GM15510 (cell line): ENCODE measurements at regions not wholly inside any gene's neighbourhood (a gene's known extent, or its start where the extent isn't known, plus 50 kb on each side); places are given as distances from the start of the nearest gene placed in this dataset.

Source experiments
- POLR2A ChIP-seq: IDR thresholded peaks from 3 replicates; pipeline ENCODE4 v1.6.1; 2011; ENCODE audit warnings: borderline replicate concordance; ENCODE audit not compliant: insufficient read length; ENCODE audit errors: extremely low read depth

DNA sequence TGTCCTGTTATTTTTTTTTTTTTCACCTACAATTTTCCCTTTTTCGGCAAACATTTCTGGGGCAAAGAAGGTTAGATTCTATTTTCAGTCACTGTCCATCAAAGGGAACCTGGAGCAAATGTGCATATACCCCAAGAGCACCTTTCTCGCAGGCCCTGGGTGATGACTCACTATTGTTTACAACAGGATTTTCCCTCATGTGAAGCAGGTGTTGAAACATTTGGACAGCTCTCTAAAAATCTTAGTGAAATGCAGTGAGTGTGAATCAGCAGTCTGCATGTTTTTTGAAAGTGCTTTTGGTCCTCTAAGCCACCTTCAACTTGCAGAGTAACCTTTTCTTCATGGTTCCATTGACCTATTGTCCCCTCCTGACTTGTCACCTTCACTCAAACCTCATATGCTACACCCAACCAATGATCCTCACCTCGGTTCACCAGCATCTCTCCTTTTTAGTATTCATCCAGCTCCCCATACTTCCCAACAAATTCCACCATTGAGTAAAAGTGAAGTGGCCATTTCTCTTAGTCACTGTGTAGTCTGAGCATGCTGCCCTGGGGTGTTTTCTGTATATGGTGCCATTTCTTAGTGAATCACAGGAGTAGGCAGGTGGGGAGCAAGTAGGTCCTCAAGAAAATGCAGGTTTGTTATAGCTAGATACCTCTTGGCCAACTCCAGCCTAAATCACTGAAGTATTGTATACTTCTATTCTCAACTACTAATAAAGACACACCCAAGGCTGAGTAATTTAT is 260.2 kb downstream of the BMP4 start:
- no peak for TF ChIP-seq POLR2A

DNA sequence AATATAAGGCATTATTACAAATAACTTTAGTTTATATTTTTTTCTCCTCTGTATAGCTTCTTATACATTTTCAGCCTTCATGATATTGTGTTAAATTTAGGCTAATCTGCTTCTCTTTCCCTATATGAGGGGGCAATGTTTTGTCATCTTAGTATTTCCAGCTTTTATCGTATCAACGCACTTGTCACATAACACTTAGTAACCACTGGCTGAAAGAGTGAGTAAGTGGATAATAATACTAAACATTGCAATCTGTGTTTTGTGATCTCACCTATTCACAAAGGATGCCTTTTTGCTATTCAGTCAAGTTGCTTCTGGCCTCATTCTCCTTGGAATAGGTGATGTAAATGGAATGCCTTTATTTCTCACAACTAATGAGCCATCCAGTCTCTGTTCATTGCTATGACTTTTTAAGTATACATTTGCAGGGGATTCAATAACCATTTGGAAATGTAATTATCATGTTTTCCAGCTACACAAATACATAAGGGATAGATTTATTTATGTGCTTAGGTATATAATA is 260.9 kb downstream of the BMP4 start:
- TF ChIP-seq POLR2A, result no peak

DNA sequence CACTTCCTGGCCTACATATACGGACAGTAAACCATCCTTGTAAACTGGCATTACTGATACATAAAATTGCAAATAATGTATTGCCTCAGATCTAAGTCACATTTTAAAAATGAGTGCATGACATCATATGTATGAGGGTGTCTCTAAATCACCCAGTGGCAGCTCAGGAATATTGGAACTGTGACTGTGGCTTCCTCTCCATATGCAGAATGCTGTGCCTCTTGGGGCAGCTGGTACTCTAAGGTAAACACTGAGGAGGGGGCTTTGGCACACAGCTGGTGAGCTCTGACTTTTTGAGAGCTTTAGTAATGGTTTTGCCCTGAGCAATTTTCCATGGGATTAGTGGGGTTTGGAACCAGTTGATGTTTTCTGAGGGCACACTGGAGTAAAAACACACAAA is 263.7 kb downstream of the BMP4 start:
- no peak for TF ChIP-seq POLR2A

DNA sequence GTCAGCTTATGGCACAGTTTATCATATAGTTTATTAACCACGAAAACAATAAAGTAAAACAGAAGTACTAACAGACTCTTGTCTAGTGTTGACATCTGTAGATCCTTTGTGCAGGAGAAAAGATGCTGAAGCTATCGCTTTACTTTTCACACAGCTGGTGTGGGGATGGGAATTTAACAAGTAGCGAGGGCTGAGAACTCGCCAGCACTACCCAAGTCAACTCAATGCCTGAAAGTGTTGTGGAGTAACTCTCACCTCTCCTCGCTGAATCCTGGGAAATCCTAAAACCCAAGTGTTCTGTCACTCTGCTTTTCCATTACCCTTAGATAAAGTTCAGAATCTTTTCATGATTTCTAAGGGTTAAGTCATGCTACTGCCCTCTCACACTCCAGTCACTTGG is 264.2 kb downstream of the BMP4 start:
- no peak for TF ChIP-seq POLR2A

DNA sequence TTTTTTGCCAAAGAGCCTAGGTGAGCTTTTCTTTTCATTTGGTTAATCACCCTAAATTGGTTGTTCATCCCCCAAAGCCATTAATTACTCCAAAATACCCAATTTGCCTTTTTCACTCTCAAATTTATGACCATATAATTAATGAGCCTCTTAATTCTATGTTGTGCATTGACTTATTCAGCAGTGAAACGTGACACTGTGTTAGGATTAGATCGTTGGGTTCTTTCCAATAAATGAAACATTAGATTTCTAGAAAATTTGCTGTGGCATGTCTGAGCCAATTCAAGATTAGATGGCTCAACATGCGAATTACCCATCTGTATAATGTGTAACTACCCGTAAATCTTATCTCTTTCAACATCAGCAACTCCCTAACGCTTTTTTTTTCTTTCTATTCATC is 273.4 kb downstream of the BMP4 start:
- TF ChIP-seq POLR2A, result no peak

DNA sequence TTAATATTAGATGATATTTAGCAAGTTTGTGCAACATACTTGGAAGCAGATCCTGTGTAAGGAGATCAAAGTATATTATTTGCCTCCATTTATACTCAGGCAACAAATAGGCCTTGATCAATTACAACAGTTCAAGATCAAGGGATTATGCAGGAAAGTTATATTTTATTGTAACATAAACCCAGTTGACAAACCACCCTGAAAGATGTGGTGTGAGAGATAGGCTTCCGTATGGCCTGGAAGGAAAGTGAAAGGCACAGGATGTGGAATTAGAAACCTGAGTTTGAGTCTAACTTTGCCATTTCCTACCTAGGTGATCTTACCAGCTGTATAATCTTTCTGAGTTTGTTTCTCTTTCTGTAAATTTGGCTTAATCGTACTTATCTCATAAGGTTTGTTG is 284.1 kb downstream of the BMP4 start:
- no peak for TF ChIP-seq POLR2A

DNA sequence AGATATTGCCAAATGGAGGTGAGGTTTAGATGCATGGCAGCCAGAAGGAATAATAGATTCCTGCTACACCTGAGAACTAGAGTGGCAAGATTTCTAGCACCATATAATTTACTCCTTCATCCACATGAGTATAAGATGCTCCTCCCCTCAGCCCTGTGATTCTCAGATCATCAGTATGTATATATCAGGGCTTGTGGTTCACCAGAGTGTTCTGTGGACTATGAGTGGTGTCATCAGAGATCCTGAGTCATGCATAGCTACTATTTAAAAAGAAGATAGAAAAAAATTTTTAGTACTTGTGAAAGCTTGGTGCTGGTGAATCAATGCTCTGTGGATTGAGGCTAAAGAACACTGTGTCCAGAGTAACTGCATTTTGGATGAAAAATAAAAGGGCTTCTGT is 285.9 kb downstream of the BMP4 start:
- no peak for TF ChIP-seq POLR2A

DNA sequence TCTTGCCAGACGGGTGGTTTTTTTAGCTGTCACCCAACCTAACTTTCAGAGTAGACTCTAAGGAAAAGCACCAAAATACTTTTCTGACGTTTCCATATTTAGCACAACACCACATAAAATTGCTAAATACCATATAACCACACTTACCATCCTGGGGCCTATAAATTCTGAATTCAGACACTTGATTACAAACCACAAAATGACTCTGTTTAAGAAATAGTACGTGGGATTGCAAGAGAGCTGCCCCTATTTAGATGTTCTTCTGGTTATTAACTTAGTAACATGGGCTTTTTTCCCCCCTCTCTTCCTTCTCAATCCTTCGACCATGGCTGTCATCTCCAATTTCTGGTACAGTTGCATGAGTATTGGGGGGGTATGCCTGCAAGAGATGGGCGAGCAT is 287.7 kb downstream of the BMP4 start:
- no peak for TF ChIP-seq POLR2A

DNA sequence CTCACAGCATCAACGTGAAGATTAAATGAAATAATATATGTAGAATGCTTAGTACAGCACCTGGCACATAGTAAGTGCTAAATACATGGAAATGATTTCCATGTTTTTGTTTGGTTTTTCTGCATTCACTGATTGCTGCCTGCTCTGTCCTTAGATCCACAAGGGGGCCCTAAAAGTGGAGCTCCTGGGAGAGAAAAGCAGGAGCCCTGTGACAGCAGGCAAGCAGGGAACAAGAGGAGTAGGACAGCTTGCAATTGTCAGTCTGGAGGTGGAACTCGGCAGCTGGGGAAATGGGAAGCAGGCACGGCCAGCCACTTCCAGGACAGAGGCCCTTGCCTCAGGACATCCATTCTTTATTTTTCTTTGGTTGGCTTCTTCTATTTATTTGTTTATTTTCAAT is 292.9 kb downstream of the BMP4 start:
- TF ChIP-seq POLR2A, result no peak

DNA sequence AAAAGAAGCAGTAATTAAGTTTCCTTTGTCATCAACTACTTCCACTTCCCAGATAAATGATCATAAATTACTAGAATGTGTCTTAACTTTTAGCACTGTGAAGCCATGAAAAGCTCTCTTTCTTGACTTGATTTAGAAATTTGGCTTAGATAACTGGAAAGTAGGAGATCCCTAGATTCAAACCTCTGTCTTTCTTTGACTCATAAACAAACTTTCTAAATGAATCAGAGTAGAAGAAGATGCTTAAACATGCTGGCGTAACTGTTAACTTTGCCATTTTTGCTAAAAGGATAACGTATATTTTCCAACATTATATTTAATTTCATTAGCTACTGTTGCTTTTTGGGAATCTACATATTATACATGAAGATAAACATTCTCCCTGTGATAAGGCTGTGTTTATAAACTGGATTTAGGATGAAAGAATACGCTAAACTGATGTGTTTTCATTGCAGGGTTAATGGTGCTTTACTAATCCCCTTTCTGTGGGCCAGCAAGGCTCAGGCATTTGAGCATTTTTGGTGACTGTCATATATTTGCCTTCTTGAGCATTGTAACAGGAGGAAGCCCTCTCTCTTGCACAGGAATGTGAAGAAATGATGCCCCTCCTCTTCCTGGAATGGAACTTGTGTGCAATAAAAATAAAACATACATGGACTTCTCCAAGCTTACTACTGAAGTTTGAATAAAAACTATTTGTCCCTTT is 301.4 kb downstream of the BMP4 start:
- no peak for TF ChIP-seq POLR2A

DNA sequence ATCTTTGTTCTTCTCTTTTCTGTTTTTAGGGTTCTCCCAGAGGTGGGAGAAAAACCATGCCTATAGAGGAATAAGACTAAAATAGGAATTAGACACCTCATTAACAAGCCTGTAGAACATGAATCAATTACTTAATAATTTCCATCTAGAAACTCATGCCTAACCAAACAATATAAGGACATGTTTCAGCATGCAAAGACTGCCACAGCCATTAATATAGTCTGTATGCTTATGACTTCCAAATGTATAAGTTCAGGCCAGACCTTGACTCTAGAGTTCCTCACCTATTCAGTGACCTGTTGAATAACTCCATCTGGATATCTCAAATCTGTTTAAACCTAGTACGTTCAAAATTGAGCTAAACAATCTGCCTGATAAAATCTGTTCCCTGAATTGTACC is 304.6 kb downstream of the BMP4 start:
- TF ChIP-seq POLR2A, result no peak

DNA sequence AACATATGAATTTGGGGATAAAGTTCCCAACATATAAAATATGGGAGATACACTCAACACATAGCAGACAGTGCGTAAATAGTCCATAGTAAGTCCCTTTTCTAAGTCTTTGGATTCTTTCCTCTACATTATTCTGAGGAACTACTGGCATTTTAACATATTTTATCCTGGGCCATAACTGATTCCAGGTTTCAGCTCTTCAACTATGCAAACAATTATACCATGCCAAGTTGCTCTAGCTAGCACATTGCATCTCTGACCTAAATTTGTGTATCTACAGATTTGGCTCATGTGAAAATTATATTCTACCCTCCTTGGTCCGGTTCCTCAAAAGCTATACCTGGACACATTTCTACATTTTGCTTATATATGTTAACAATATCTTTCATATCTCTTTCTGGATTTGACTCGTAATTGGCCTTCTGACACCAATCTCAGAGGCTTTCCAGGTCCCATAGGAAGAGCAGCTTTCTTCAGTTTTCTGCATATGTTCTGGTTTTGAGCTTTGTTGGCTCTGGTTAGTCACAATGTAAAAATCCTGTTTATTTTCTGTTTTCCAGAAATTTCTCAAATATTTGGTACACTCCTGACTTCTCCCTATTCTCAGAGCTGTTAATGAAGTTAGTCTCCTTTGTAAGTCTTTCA is 305.4 kb downstream of the BMP4 start:
- no peak for TF ChIP-seq POLR2A

DNA sequence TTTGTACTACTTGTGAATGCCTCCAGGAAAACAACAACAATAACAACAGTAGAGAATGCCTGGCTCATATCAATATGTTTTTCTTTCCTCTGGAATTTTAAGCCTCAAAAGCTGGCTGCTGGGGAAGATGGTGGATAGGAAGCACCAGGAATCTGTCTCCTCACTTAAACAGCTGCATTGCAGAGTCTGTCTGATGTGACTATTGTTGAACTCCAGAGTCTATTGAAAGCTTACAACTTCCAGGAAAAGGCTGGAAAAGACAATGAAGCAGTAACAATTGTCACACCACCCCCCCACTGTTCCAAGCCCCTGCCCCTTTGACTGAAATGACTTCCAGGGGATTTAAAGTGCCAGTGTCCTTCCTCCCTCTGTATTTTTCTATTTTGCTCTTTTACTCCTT is 309.7 kb downstream of the BMP4 start:
- TF ChIP-seq POLR2A, result no peak

DNA sequence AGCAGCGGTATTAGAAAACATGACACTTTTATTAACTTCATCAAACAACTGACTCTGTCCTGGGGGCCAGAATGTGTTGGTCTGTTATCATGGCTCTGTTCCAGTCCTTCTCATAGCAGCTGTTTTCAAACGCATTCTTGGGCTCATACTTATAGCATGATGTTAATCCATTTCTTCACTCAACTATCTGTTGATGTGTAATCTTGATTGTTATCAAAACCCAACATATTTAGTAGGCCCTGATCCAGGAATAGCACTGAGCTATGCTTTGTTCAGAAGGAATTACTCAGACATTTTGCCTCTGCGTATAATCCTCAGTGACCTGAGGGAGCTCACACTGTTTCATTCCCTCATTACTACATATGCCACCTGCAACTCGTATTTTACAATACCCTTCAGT is 315.9 kb downstream of the BMP4 start:
- TF ChIP-seq POLR2A, result no peak

DNA sequence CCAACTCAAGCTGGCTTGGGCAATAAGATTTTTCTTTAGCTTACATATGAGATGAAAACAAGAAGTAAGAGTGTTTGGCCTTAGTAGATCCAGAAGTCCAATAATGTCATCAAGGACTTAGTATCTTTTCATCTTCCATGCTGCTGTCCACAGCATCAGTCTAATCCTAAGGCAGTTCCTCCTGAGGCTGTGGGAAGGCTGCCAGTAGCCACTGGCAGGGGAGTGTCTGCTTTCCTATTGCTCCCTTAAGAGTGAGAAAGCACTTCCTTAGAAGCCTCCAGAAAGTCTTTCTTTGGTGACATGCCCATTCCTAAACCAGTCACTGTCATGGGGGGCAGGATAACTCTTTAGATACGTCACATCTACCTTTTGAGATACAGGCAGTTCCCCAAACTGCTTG is 317.7 kb downstream of the BMP4 start:
- TF ChIP-seq POLR2A, result no peak
